ENCODE measurements at regions not wholly inside any gene's neighbourhood (a gene's known extent, or its start where the extent isn't known, plus 50 kb on each side); places are given as distances from the start of the nearest gene placed in this dataset.
"Not testable (repeated sequence)": the region's sequence is repeated elsewhere in the genome, so short reads cannot be mapped to it uniquely, and the experiment has no call there.

DNA sequence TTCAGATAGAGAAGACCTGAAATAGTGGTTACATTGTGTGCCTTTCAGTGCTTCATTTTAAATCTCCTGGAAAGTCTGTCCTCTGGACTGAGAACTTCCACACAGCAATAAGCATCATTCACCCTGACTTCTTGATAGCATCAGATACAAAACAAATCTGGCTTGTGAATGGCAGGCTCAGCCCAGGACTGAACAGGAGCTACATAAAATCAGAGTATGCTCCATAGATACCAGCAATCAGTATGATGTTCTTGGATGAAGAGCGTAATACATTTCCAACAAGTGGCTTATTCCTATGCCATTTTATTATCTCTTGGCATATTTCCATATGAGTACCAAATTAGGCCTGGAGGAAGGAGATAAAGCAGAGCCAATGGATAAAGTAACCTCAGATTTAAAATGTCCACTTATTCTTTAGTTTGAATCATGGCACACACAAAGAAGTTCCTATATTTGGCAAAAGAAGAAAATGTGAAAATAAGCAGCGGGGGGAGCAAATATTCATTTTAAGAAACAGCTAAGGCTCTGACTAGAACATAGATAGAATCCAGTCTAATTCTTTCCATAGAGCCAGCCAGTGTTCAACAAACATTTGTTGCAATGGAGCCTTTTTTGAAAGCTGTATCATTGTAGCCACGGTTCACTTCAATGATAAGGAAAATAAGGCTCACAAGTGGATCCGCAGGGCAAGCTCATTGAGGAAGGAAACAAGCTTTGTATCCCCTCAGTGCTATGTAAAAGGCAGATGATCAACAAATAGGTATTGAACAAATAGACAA lies 230.8 kb upstream of the CHAC2 start:
- DNase-seq = no peak

DNA sequence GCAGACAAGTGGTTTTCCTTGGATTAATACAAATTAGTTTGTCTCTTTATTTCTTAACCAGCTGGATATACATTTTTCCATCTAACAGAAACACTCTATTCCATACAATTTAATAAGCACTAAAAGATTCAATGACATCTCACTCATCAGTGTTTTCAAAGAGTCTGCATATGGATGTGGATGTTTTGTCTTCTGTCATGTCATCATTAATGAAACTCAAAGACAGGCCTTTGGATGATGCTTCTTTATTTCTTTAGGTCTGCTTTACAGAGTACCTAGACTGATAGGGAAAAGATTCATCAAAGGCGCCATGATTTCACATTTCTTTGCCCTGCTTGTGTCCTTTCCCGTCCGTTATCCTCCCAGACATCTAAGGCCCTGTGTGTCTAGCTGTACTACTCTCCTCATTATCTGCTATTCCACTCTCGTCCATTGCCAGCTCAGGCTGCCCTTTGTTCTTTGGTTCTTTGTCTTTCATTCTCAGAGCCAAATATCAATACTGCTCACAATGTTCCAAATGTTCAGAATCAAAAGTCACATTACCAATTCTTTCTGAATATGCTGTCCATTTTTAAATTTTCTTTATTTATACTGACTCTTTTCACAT lies 232.3 kb upstream of the CHAC2 start:
- DNase-seq = no peak

DNA sequence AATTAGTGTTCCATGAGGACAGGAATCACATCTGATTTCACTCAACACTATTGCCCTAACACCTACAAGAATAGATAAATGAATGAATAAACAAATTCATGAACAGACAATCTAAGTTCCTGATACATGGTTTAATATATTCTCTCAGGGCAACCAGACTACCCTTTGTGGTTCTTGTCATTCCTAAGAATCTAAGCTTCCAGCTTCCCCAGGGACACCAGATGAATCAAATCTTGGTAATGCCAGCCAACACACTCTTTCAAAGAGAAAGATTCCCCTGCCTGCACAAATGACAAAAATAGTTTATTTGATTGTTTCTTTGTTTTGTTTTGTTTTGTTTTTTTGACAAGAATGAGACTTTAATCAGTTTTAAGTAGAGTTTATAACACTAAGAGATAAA lies 237.5 kb upstream of the CHAC2 start:
- no peak for DNase-seq

DNA sequence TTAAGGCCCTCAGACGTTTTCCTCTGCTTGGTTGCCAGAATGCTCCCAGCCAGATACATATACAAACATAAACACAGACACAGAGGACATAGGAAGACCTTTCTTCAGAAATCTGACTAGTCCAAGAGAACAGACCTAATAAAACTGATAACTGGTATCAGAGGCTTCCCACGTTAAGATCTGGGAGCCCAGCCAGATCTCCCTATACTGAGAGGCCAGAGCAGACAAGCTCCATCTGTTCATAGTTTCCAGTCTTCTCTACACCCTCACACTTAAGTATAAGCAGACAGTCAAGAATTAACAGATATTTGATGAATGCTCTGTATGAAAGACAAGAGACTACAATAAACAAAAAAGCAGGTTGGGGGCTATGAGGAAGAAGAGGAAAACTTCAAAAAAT lies 240.5 kb upstream of the CHAC2 start:
- peak; percentile 28 for DNase-seq

DNA sequence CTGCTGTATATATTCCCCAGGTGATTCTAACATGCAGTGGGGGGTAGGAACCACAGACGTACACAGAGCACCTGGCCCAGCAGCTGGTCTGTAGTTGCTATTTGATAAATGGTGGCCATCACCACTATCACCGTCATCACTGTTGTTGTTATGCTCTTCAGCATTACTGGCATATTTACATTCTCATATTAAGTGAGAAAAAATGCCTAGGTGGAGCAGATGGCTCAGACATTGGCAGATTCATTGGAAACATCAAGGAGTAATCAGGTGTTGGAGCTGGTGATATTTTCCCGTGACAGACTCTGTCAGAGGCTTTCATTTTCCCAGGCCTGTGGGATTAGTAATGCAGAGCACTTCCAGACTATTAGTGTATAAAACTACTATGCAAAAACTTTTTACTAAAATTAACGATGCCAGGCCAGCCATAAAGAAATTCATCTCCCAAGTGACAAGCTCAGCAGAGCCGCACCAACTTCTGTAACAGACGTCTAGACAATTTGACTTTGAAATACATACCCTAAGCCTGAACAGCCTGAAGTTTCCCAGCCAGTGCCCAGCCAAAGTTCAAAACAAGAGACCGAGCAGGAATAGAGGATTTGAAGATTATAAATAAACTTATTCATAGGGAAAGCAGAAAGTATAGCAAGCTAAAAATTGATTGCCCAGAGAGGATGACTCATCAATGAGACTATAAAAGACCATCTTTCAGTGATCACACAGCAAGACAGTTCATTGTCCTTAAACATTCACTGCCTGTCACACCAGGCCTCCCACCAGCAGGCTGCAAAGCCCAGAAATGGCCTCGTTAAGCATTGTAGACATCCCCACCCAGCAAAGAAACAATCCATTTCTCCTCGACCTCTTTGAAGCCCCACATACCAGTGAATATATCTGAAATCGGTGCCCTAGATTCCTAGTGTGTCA lies 247.4 kb upstream of the CHAC2 start:
- DNase-seq = peak; percentile 83

DNA sequence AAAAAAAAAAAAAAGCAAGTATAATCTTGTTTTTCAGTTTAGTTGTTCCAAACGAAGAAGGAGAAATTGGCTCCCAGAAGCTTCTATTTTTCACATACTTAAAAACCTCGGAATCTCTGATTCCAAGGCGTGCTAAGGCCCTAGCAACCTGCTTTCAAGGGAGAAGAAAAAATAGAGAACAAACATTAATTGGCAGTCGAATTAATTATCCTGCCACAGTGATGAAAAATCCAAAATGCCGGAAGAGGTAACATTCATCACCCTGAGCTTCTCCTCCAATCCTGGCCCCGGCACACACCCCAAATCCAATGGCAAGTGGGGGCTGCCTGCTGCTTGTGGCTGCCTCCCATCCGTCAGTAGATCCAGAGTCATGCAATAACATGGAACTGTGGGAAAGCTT lies 250.2 kb upstream of the CHAC2 start:
- DNase-seq = no peak

DNA sequence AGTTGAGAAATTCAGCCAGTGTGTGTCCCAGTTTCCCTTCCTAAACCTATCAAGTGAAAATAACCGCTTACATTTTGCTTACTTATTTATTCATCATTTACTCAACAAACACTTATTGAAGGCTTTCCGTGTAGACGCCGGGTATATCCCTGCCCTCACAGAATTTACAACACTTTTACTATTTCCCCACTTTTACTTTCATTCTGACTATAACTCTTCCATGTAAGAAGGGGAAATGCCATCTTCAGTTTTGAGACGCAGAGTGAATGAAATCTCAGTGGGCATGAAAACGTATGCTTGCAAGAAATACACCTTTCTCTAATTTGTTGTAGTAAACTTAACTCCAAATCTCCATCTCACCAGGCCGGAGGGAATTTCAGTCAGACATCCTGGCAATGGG lies 251.0 kb upstream of the CHAC2 start:
- no peak for DNase-seq

DNA sequence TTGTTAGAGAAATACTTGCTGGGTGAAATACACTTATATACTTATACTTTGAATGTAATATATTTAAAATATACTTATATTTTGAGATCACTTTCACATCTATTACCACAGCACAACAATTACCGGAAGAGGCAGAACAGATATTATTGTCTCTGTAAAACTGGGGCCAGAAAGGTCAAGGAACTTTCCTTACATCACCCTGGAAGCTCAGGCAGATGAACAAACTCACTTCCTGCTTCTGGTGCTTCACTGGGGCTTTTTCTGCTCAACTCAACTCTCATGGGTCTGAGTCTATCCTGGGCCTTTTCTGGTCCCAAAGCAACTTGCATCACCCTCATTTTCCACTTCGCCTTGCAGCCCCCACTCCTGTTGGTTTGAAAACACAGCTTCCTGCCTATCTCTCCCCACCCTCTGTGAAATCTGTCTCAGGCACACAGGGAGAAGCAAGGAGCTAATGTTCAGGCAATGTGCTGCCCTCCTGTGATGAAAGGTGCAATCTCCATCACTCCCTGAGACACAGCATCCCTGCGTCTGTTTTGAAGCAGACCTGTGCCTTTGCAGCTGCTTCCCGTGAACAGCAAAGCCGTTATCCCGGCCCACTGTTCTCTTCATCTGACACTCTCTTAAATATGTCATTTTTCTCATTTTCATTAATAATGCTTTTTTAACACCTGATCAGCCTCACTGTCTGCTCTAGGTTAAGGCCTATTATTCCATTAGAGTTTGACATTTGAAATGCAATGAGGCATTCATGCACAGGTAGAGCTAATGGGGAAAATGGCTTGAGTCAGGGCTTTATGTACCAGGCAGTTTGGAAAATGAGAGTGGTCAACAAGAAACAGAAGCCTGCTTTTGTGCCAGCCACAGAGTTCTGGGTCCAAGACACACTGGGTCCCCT lies 251.9 kb upstream of the CHAC2 start:
- DNase-seq = no peak

DNA sequence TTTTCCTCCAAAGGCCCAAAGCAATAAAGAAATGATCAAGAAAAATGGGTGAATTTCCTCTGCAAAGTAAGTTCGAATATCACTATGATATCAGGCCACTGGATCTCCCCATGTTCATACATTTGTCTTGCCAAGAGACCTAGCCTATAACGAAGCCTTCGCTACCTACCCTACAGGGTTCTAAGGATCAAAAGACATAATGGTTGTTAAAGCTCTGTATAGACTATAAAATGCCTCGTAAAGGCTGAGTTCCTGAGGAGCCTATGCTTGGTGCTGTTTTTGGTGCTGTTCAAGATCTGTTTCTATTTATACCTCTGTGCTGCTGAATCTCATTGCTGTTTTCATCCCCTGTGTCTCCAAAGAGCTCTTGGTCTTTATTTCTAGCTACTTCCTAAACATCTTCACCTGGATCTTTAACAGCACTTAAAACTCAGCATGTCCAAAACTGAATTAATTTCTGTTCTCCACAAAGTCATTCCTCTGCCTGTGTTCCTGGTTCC lies 254.4 kb upstream of the CHAC2 start:
- no peak for DNase-seq

DNA sequence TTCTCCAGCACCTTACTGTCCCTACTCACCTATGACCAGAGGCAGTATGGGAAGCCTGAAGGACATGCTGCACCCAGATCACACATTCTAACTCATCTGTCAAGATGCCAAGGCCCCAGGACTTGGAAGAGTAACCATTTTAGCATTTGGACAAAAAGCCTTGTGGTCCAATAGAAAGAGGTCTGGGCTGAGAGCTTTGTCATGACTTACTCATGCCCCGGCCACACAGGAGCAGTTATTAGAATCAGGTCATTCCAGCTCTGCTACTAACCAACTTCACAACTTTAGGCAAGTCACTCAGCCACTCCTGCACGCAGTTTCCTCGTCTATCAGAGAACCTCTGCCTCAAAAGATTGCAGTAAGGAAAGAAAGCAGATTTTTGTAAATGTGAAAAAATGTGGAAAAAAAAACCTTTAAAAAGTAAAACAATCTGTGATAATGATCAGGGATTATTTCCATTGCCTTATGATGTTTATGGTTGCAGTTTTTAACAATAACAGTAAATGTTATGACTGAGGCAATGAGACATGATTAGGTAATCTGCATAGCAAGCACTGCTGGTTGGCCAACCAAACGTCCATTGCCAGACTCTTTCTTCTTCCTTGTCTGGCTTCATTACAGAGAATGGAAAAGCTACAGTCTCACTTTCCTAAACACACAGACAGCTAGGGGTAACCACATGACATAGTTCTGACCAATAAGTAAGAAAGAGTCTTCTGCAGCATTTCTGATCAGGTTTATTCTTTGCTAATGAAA lies 255.4 kb upstream of the CHAC2 start:
- no peak for DNase-seq

DNA sequence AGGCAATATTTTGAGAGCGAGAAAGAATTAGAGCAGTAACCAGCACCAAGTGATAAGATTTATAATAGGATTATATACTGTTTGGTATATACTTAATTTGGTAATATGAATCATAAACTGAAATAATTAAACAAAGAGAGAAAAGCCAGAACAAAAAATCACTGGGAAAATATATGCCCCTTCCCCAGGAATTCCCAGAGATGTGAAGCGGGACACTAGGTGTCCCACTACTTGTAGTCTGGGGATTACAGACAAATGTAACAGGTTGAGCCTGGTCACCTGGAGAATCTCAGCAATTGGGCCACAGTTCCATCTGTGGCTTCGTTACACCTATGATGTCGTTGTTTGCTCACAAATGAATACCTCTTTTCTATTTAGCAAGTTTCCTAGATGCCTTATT lies 256.1 kb upstream of the CHAC2 start:
- no peak for DNase-seq

DNA sequence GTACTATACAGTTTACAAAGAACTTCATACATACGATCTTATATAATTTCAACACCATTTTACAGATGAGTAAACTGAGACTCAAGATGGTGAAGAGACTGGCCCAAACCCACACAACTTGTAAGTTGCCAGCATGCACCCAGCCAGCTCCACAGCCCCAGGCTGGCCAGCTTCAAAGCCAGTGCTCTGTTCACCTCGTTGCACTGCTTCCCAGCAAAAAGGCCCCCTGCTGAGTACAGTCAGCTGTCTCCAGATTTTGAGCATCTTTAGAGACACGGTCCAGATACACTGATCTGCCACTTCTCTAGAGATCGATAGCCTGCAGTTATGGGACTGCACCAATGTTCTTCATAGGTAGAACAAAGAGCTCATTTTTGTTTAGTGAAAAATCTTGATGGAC lies 257.2 kb upstream of the CHAC2 start:
- no peak for DNase-seq

DNA sequence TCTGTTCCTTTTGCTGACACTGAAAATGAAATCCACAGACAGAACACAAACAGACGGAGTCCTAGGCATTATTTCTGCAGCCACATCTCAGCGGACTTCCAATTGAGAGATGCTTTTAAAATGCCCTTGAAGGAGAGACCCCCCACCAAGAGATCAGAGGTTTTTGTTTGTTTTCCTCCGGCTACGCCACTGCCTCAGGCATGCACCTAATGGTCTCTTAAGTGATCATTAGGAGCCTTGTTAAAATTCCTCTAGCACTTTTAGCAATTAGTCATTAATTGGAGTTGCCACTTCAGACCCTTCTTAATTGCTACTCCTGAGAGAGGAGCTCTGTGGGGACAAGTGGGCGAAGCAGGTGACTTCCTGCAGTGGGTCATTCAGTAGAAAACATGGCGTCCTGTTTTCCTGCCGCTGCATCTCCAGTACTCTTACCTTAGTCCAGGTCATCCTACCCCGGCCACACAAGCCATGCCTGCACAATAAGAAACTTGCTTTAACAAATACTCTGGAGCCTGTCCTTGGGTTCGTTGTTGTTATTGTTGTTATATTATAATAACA lies 257.7 kb upstream of the CHAC2 start:
- no peak for DNase-seq

DNA sequence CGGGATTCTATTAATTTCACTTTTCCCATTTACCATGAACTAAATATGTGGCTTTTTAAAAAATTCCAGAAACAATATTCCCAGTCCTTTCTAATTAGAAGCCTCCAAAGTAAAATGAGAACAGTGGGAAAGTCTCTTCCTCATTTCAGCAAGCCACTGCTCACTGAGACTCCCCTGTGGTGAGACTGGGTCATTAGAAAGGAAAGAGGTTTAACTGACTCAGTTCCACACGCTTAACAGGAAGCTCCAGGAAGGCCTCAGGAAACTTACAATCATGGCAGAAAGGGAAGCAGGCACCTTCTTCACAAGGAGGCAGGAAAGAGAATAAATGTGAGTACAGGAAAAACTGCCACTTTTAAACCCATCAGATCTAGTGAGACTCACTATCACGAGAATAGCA lies 258.9 kb upstream of the CHAC2 start:
- DNase-seq = no peak

DNA sequence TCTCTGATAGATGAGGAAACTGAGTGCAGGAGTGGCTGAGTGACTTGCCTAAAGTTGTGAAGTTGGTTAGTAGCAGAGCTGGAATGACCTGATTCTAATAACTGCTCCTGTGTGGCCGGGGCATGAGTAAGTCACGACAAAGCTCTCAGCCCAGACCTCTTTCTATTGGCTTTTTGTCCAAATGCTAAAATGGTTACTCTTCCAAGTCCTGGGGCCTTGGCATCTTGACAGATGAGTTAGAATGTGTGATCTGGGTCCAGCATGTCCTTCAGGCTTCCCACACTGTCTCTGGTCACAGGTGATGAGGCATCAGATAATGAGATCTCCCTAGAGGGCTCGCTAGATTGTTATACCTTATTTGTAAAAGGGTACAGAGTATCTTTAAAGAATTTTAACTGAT lies 260.5 kb upstream of the CHAC2 start:
- DNase-seq = not testable (repeated sequence)

DNA sequence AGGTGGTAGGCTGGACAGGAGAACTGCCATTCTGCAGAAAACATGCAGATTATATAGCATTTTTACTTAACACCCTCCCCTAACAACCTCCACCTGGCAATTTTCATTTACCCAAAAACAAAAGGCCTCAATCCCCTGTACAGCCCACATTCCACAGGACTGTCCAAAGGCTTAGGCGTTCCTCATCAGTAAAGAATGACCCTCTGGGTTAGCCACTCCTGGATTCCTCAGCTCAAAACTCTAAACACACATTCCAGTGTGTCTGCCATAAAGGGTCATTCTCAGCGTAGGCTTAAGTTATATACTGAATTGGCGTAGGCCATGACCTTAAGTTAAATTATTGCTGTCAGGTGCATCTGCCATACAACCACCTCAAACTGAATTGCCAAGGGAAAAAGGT lies 261.8 kb upstream of the CHAC2 start:
- no peak for DNase-seq

DNA sequence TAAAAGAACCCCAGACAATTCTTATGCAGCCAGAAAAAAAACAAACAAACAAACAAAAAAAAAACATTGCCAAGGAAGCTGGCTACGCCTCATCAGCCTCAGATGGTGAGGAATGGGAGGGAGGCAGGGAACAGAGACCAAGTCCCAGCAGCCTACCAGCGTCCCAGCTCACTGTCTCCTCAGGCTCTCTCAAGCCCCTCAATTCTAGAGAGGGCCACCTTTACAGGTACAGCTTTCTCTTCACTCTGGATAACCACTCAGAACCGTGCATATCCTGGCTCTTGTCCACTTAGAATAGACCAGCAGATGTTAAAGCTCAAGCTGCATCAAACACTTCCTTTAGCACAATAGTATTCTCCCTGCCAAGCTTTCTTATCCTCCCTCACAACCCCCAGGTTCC lies 263.1 kb upstream of the CHAC2 start:
- DNase-seq = no peak

DNA sequence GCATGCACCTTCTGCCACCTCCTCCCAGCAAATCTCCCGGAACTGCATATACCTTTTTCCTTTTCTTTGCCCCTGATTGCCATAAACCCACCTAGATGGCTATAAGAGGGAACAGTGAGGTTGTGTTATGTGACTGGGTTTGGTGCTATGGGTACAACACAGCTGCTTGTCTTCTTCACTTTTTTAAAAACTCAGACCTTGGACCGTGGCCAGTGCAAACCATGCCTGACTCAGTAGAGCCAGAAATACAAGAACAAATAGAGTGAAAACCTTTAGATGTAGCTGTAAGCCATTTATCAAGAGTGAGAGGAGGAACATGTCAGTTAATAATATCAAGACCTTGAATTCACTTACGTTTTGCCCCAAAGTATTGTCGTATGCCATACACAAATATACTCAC lies 267.4 kb upstream of the CHAC2 start:
- no peak for DNase-seq

DNA sequence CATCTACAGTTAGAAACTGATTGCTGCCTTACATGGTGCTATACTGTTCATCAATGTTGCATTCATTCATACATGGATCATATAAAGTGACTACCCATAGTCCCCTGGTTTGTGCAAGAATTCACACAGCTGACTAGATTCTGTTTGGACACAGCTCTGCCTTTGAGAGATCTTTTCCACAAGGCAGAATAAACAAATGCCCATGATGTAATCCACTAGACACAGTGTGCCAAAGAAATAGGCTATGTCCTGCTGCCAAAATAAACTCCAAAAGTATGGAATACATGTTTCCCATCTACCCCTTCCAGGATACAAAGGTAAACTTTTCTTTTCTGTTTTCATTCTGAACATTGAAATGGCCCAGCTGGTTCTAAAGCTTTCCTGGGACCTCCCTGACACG lies 269.4 kb upstream of the CHAC2 start:
- no peak for DNase-seq

DNA sequence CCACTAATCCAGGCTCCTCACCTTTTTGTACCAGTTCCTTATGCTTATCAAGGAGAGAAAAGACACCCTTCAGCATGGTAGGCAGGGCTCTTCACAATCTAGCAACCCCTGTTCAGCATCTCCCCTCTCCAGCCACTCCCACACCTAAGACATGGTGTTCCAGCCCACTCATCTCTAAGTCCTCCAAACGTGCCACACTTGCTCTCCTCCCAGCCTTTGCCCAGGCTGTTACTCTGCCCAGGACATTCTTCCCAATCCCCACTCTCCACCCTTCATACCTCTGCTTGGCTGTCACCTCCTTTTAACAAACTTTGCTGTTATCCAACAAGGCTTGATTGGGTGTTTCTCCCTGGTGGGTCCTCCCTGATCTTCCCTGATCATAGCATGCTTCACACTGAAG lies 270.6 kb upstream of the CHAC2 start:
- DNase-seq = no peak

DNA sequence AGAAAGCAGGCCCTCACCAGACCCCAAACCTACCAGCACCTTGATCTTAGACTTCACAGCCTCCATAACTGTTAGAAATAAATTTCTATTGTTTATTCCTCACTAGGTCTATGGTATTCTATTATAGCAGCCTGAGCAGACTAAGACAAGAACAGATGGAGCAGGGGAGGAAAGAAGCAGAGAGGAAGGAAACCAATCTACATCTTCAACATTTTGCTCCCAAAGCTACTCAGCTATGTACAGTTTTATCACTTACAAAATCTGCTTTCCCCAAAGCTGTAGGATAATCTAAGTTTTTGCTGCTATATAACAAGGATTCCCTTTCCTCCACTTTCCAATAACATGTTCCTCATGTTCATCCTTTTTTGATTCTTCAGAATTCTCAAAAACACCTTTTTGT lies 274.4 kb upstream of the CHAC2 start:
- no peak for DNase-seq

DNA sequence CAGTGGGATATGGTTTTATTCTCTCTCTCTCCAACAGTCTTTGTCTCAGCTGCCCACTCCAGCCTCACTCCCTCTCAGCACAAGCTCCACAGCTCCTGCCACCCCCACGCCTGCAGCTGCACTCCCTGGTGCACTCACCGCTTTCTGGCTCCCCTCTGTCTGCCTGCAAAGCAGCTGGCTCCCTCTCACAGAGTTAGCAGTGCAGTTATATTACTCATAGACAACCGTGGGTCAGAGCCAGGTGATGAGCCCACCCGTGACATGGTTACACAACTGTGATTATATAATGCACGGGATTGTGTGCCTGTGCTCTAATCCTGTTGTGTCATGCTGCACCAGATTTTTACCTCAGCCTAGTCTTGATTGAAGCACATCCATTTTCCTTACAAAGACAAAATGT lies 276.9 kb upstream of the CHAC2 start:
- DNase-seq = no peak

All from NCI-H1694 treated with DMSO at 0.1 percent for 48 hours (cell line).